CD8-positive, alpha-beta memory T cell (primary cell): ENCODE measurements at regions not wholly inside any gene's neighbourhood (a gene's known extent, or its start where the extent isn't known, plus 50 kb on each side); places are given as distances from the start of the nearest gene placed in this dataset.

Source experiments
- CTCF ChIA-PET: fragments of 350-600 bp; sonication (Branson Sonifier 250); formaldehyde crosslinking; loops from one replicate; lab custom pipeline; 2021; ENCODE audit warnings: antibody characterized with exemption; lab: Charles Lee
- POLR2A ChIA-PET: fragments of 350-600 bp; sonication (Branson Sonifier 250); formaldehyde crosslinking; loops from one replicate; lab custom pipeline; 2021; ENCODE audit warnings: antibody characterized with exemption; lab: Charles Lee
- DNase-seq, 5 donors: peaks; one replicate each; pipeline versions ENCODE4 v3.0.0 to v3.0.0-alpha.2; 2020 to 2022; ENCODE audit warnings: mixed read lengths in 1 of 5
- H3K27ac ChIP-seq: one replicate; pipeline ENCODE4 v1.7.0; 2013; ENCODE audit warnings: low read depth, mild to moderate bottlenecking, low read length, moderate library complexity
- H3K27me3 ChIP-seq: 2 replicates; pipeline ENCODE4 v1.7.0; 2013; ENCODE audit warnings: low read length, mild to moderate bottlenecking; ENCODE audit not compliant: insufficient read depth, poor library complexity, severe bottlenecking
- H3K36me3 ChIP-seq: 2 replicates; pipeline ENCODE4 v1.7.0; 2013; ENCODE audit warnings: mild to moderate bottlenecking, low read length, moderate library complexity; ENCODE audit not compliant: insufficient read depth
- H3K4me1 ChIP-seq: 2 replicates; pipeline ENCODE4 v1.7.0; 2013; ENCODE audit warnings: mild to moderate bottlenecking, low read length, moderate library complexity; ENCODE audit not compliant: insufficient read depth
- H3K4me3 ChIP-seq: 2 replicates; pipeline ENCODE4 v1.7.0; 2013; ENCODE audit warnings: mild to moderate bottlenecking, low read length
- H3K9me3 ChIP-seq: 2 replicates; pipeline ENCODE4 v1.7.0; 2013; ENCODE audit warnings: mild to moderate bottlenecking, low read length
- H3K27ac Mint-ChIP-seq, 8 donors: one replicate each; pipeline ENCODE4 v1.8.0; 2020 to 2021; ENCODE audit warnings: mixed read lengths in 8 of 8, mild to moderate bottlenecking in 6 of 8, inconsistent platforms in 3 of 8, moderate library complexity in 3 of 8
- H3K27me3 Mint-ChIP-seq, 2 donors: one replicate each; pipeline ENCODE4 v1.8.0; 2020 to 2021; ENCODE audit warnings: mixed read lengths in 2 of 2, mild to moderate bottlenecking in 1 of 2, moderate library complexity in 1 of 2
- H3K36me3 Mint-ChIP-seq, 3 donors: one replicate each; pipeline ENCODE4 v1.8.0; 2020 to 2021; ENCODE audit warnings: mixed read lengths in 3 of 3, inconsistent platforms in 1 of 3, mild to moderate bottlenecking in 1 of 3
- H3K4me1 Mint-ChIP-seq, 3 donors: one replicate each; pipeline ENCODE4 v1.8.0; 2020 to 2021; ENCODE audit warnings: mixed read lengths in 3 of 3, inconsistent platforms in 1 of 3, mild to moderate bottlenecking in 1 of 3
- H3K4me3 Mint-ChIP-seq, 7 donors: one replicate each; pipeline ENCODE4 v1.8.0; 2020 to 2021; ENCODE audit warnings: mixed read lengths in 7 of 7, mild to moderate bottlenecking in 6 of 7, moderate library complexity in 4 of 7, inconsistent platforms in 2 of 7
- H3K9me3 Mint-ChIP-seq, 5 donors: one replicate each; pipeline ENCODE4 v1.8.0; 2020 to 2022; ENCODE audit warnings: mixed read lengths in 5 of 5, mild to moderate bottlenecking in 3 of 5, moderate library complexity in 2 of 5, inconsistent platforms in 1 of 5

GRCh38 chr3:157979022-157979421 lies 127.2 kb downstream of the SHOX2 start:
- ChIA-PET POLR2A (no interaction called here), CTCF (no interaction called here)
- Mint-ChIP-seq H3K4me1 (no peaks in the 10 kb centered on the region), H3K27me3 (peaks cover 0 to 4% of the 10 kb centered on the region in 2 donors), H3K36me3 (no peaks in the 10 kb centered on the region), H3K9me3 (peaks cover 0 to 3% (median 0%) of the 10 kb centered on the region in 5 donors), H3K27ac (no peak overlapping the region), H3K4me3 (no peak overlapping the region)
- Histone ChIP-seq H3K9me3 (no peaks in the 10 kb centered on the region), H3K27ac (no peak overlapping the region), H3K27me3 (no peaks in the 10 kb centered on the region), H3K4me3 (no peak overlapping the region), H3K4me1 (no peaks in the 10 kb centered on the region), H3K36me3 (no peaks in the 10 kb centered on the region)
- no peak for DNase-seq

GRCh38 chr3:157961665-157962064 lies 144.6 kb downstream of the SHOX2 start:
- ChIA-PET POLR2A (no interaction called here), CTCF (no interaction called here)

GRCh38 chr3:157958457-157958856 lies 147.8 kb downstream of the SHOX2 start:
- Histone ChIP-seq H3K36me3 (no peaks in the 10 kb centered on the region), H3K9me3 (no peaks in the 10 kb centered on the region), H3K4me3 (no peak overlapping the region), H3K27ac (no peak overlapping the region), H3K27me3 (no peaks in the 10 kb centered on the region), H3K4me1 (no peaks in the 10 kb centered on the region)
- H3K4me1 Mint-ChIP-seq: no peaks in the 10 kb centered on the region
- H3K36me3 Mint-ChIP-seq: no peaks in the 10 kb centered on the region
- POLR2A ChIA-PET: no interaction called here
- DNase-seq: no peak
- no peak overlapping the region for H3K27ac Mint-ChIP-seq
- no peak overlapping the region for H3K4me3 Mint-ChIP-seq
- H3K27me3 Mint-ChIP-seq: peaks cover 0 to 4% of the 10 kb centered on the region in 2 donors
- peaks cover 0 to 5% (median 0%) of the 10 kb centered on the region in 5 donors for H3K9me3 Mint-ChIP-seq
- CTCF ChIA-PET: no interaction called here

More at GRCh38 chr3:157961665-157962064, 144.6 kb downstream of the SHOX2 start:
- Histone ChIP-seq H3K9me3 (no peaks in the 10 kb centered on the region), H3K27me3 (no peaks in the 10 kb centered on the region), H3K4me3 (no peak overlapping the region), H3K4me1 (no peaks in the 10 kb centered on the region), H3K36me3 (no peaks in the 10 kb centered on the region), H3K27ac (no peak overlapping the region)
- Mint-ChIP-seq H3K36me3 (no peaks in the 10 kb centered on the region), H3K4me3 (no peak overlapping the region), H3K27me3 (peaks cover 0 to 8% of the 10 kb centered on the region in 2 donors), H3K9me3 (no peaks in the 10 kb centered on the region), H3K27ac (no peak overlapping the region), H3K4me1 (no peaks in the 10 kb centered on the region)
- DNase-seq: no peak

- H3K4me3 Mint-ChIP-seq: no peak overlapping the region
- ChIA-PET CTCF (no interaction called here), POLR2A (no interaction called here)
- no peak overlapping the region for H3K27ac ChIP-seq
- no peak overlapping the region for H3K27ac Mint-ChIP-seq
- no peaks in the 10 kb centered on the region for H3K36me3 ChIP-seq
- H3K9me3 ChIP-seq: no peaks in the 10 kb centered on the region
- peaks cover 0 to 6% (median 0%) of the 10 kb centered on the region in 5 donors for H3K9me3 Mint-ChIP-seq
- H3K27me3 ChIP-seq: no peaks in the 10 kb centered on the region
- no peaks in the 10 kb centered on the region for H3K4me1 Mint-ChIP-seq
- no peak overlapping the region for H3K4me3 ChIP-seq
- H3K4me1 ChIP-seq: no peaks in the 10 kb centered on the region
- DNase-seq: no peak
- H3K27me3 Mint-ChIP-seq: peaks cover 0 to 2% of the 10 kb centered on the region in 2 donors
- no peaks in the 10 kb centered on the region for H3K36me3 Mint-ChIP-seq
These were observed 149.4 kb downstream of the SHOX2 start for GRCh38 chr3:157956850-157957249.

GRCh38 chr3:157956176-157956575 lies 150.0 kb downstream of the SHOX2 start:
- H3K4me1 Mint-ChIP-seq: no peaks in the 10 kb centered on the region
- DNase-seq: no peak
- Histone ChIP-seq H3K27me3 (no peaks in the 10 kb centered on the region), H3K36me3 (no peaks in the 10 kb centered on the region), H3K4me3 (no peak overlapping the region), H3K9me3 (no peaks in the 10 kb centered on the region), H3K4me1 (no peaks in the 10 kb centered on the region), H3K27ac (no peak overlapping the region)
- peaks cover 0 to 2% of the 10 kb centered on the region in 2 donors for H3K27me3 Mint-ChIP-seq
- no peak overlapping the region for H3K4me3 Mint-ChIP-seq
- H3K9me3 Mint-ChIP-seq: peaks cover 0 to 6% (median 0%) of the 10 kb centered on the region in 5 donors
- CTCF ChIA-PET: no interaction called here
- no peaks in the 10 kb centered on the region for H3K36me3 Mint-ChIP-seq
- no peak overlapping the region for H3K27ac Mint-ChIP-seq
- POLR2A ChIA-PET: no interaction called here

- H3K27me3 ChIP-seq: no peaks in the 10 kb centered on the region
- H3K4me1 ChIP-seq: no peaks in the 10 kb centered on the region
- ChIA-PET POLR2A (no interaction called here), CTCF (no interaction called here)
- H3K27ac ChIP-seq: no peak overlapping the region
- H3K4me3 ChIP-seq: no peak overlapping the region
- Mint-ChIP-seq H3K36me3 (no peaks in the 10 kb centered on the region), H3K27me3 (peaks cover 0 to 2% of the 10 kb centered on the region in 2 donors), H3K27ac (no peak overlapping the region), H3K4me1 (no peaks in the 10 kb centered on the region), H3K9me3 (peaks cover 0 to 10% (median 5%) of the 10 kb centered on the region in 5 donors), H3K4me3 (no peak overlapping the region)
- DNase-seq: no peak
- H3K36me3 ChIP-seq: no peaks in the 10 kb centered on the region
- no peaks in the 10 kb centered on the region for H3K9me3 ChIP-seq
These were observed 152.7 kb downstream of the SHOX2 start for GRCh38 chr3:157953565-157953964.

- H3K9me3 ChIP-seq: no peaks in the 10 kb centered on the region
- no peaks in the 10 kb centered on the region for H3K27me3 ChIP-seq
- H3K36me3 ChIP-seq: no peaks in the 10 kb centered on the region
- H3K4me3 Mint-ChIP-seq: no peak overlapping the region
- DNase-seq: no peak
- H3K4me1 ChIP-seq: no peaks in the 10 kb centered on the region
- H3K36me3 Mint-ChIP-seq: no peaks in the 10 kb centered on the region
- ChIA-PET POLR2A (no interaction called here), CTCF (interaction anchor here (1.8 kb wide), 1 partner anchor 32 kb away, joined by 4 read pairs; no protein-coding TSS in a partner anchor)
- no peak overlapping the region for H3K27ac ChIP-seq
- H3K4me1 Mint-ChIP-seq: no peaks in the 10 kb centered on the region
- H3K27ac Mint-ChIP-seq: no peak overlapping the region
- H3K27me3 Mint-ChIP-seq: no peaks in the 10 kb centered on the region
- H3K9me3 Mint-ChIP-seq: peaks cover 0 to 8% (median 7%) of the 10 kb centered on the region in 5 donors
- no peak overlapping the region for H3K4me3 ChIP-seq
These were observed 157.4 kb downstream of the SHOX2 start for GRCh38 chr3:157948605-157949383.

- Histone ChIP-seq H3K36me3 (no peaks in the 10 kb centered on the region), H3K4me3 (no peak overlapping the region), H3K27ac (no peak overlapping the region), H3K9me3 (no peaks in the 10 kb centered on the region), H3K27me3 (no peaks in the 10 kb centered on the region), H3K4me1 (no peaks in the 10 kb centered on the region)
- Mint-ChIP-seq H3K9me3 (no peaks in the 10 kb centered on the region), H3K36me3 (no peaks in the 10 kb centered on the region), H3K4me3 (no peak overlapping the region), H3K27ac (no peak overlapping the region), H3K4me1 (no peaks in the 10 kb centered on the region), H3K27me3 (peaks cover 0 to 4% of the 10 kb centered on the region in 2 donors)
- ChIA-PET POLR2A (no interaction called here), CTCF (no interaction called here)
- DNase-seq: no peak
These were observed 167.1 kb downstream of the SHOX2 start for GRCh38 chr3:157939166-157939565.
